Breast epithelium (tissue), 3 donors: ENCODE measurements at regions not wholly inside any gene's neighbourhood (a gene's known extent, or its start where the extent isn't known, plus 50 kb on each side); places are given as distances from the start of the nearest gene placed in this dataset.

ENCODE experiments used
- CTCF ChIP-seq, 3 donors: fragments of 450-650 bp; IDR thresholded peaks; one replicate each; pipeline ENCODE4 v1.5.1; 2016 to 2017; ENCODE audit warnings: antibody characterized with exemption in 3 of 3, mild to moderate bottlenecking in 3 of 3, moderate library complexity in 3 of 3
- POLR2A ChIP-seq: fragments of 450-650 bp; IDR thresholded peaks from one replicate; pipeline ENCODE4 v1.6.1; 2016; ENCODE audit warnings: antibody characterized with exemption, mild to moderate bottlenecking, moderate library complexity
- POLR2AphosphoS5 ChIP-seq, 3 donors: sonication (generic); formaldehyde crosslinking; IDR thresholded peaks; one replicate each; pipeline ENCODE4 v1.6.1; 2017; ENCODE audit warnings: antibody characterized with exemption in 3 of 3

- no peak for TF ChIP-seq CTCF (IDR thresholded peaks at IDR 0.05)
- TF ChIP-seq POLR2AphosphoS5 (IDR thresholded peaks at IDR 0.05): no peak
- no peak for TF ChIP-seq POLR2A
Observed at GRCh38 chr4:107220976-107221375, 184.9 kb upstream of the DKK2 start.
